K562 (cell line): ENCODE measurements at regions not wholly inside any gene's neighbourhood (a gene's known extent, or its start where the extent isn't known, plus 50 kb on each side); places are given as distances from the start of the nearest gene placed in this dataset.
"Not testable (repeated sequence)": the region's sequence is repeated elsewhere in the genome, so short reads cannot be mapped to it uniquely, and the experiment has no call there.

Experiments
- ATAC-seq: fragments of 200-7000 bp; cut with Tn5 transposase; 3 replicates; pipeline ENCODE4 v1.9.1; 2020; ENCODE audit warnings: moderate library complexity
- BruUV-seq: library from RNA; stranded (reverse); fragments of 400-500 nt; replicated peaks from 2 replicates; lab custom pipeline; 2021; lab: Mats Ljungman, UMichigan
- CTCF ChIA-PET: fragments of 300-600 bp; formaldehyde crosslinking; extraction: SDS; loops from one replicate; lab custom pipeline; 2021; ENCODE audit warnings: low intra/inter-chr PET ratio; lab: Yijun Ruan, JAX
- POLR2A ChIA-PET: fragments of 300-600, 350-650 bp; sonication (Branson Sonifier 250); formaldehyde crosslinking; extraction: SDS; loops from one replicate; lab custom pipeline; 2021; ENCODE audit warnings: antibody characterized with exemption, inconsistent platforms; lab: Yijun Ruan, JAX
- DNase-seq, 4 experiments: peaks; one replicate each; pipeline versions ENCODE4 v3.0.0 to v3.0.0-alpha.2; 2011 to 2018; ENCODE audit warnings: low spot score in 3 of 4, mixed read lengths in 3 of 4; ENCODE audit errors: extremely low read depth in 1 of 4
- FAIRE-seq: peaks from 2 replicates; lab custom pipeline; 2011; peaks lifted over from hg19 to GRCh38; lab: Jason Lieb, UNC
- H2AFZ ChIP-seq: 2 replicates; pipeline ENCODE4 v1.6.0; 2011; ENCODE audit warnings: low read depth, low read length, control low read depth, inconsistent platforms
- H3K27ac ChIP-seq: fragments of 200-600 bp; 3 replicates; pipeline ENCODE4 v1.8.0; 2011; ENCODE audit warnings: low read depth, mild to moderate bottlenecking, control low read depth, inconsistent platforms, low read length, moderate library complexity, mixed read lengths; ENCODE audit errors: extremely low read depth
- H3K27me3 ChIP-seq, 2 experiments: fragments of 300-600 bp in 1 of 2; 2 replicates in 1 of 2; 3 replicates in 1 of 2; pipeline versions ENCODE4 v1.6.0 to v1.8.0; 2011; ENCODE audit warnings: inconsistent platforms in 2 of 2, low read length in 2 of 2, mild to moderate bottlenecking in 1 of 2, mixed read lengths in 1 of 2, moderate library complexity in 1 of 2; ENCODE audit not compliant: control insufficient read depth in 2 of 2, insufficient read depth in 2 of 2
- H3K36me3 ChIP-seq: fragments of 300-600 bp; 3 replicates; pipeline ENCODE4 v1.8.0; 2011; ENCODE audit warnings: mild to moderate bottlenecking, low read length, inconsistent platforms; ENCODE audit not compliant: control insufficient read depth, insufficient read depth
- H3K4me1 ChIP-seq, 2 experiments: fragments of 200-600 bp in 1 of 2; replicated peaks in 1 of 2; 2 replicates in 1 of 2; 3 replicates in 1 of 2; pipeline versions ENCODE4 v1.5.1 to v1.8.0; 2011; ENCODE audit warnings: inconsistent platforms in 2 of 2, low read length in 2 of 2, mild to moderate bottlenecking in 1 of 2, mixed read lengths in 1 of 2, moderate library complexity in 1 of 2; ENCODE audit not compliant: control insufficient read depth in 2 of 2, insufficient read depth in 2 of 2
- H3K4me2 ChIP-seq: 2 replicates; pipeline ENCODE4 v1.6.1; 2011; ENCODE audit warnings: low read length, control low read depth, inconsistent platforms, mixed read lengths; ENCODE audit not compliant: insufficient read depth
- H3K4me3 ChIP-seq: fragments of 200-600 bp; sonication (generic), shearing (Covaris generic); 2 replicates; pipeline ENCODE4 v1.5.1; 2016; ENCODE audit warnings: control low read depth, inconsistent platforms
- H3K79me2 ChIP-seq: fragments of 200-600 bp; 3 replicates; pipeline ENCODE4 v1.8.0; 2011; ENCODE audit warnings: low read length, inconsistent platforms; ENCODE audit not compliant: control insufficient read depth, insufficient read depth
- H3K9ac ChIP-seq, 2 experiments: 2 replicates each; pipeline versions ENCODE4 v1.6.0 to v1.6.1; 2011; ENCODE audit warnings: low read depth in 2 of 2, low read length in 2 of 2, control low read depth in 1 of 2, inconsistent platforms in 1 of 2, mild to moderate bottlenecking in 1 of 2, mixed read lengths in 1 of 2; ENCODE audit not compliant: insufficient read depth in 1 of 2
- H3K9me1 ChIP-seq: one replicate; pipeline ENCODE4 v1.6.0; 2011; ENCODE audit warnings: inconsistent platforms, mild to moderate bottlenecking, low read length, moderate library complexity; ENCODE audit not compliant: control insufficient read depth, insufficient read depth
- H3K9me3 ChIP-seq: replicated peaks from 2 replicates; pipeline ENCODE4 v1.5.1; 2011; ENCODE audit warnings: low read depth, low read length, inconsistent platforms; ENCODE audit not compliant: control insufficient read depth, insufficient read depth
- H4K20me1 ChIP-seq: replicated peaks from 2 replicates; pipeline ENCODE4 v1.6.1; 2011; ENCODE audit warnings: low read length, inconsistent platforms, mixed read lengths; ENCODE audit not compliant: control insufficient read depth, insufficient read depth
- CTCF ChIP-seq, 3 experiments: IDR thresholded peaks in 2 of 3; conservative IDR thresholded peaks in 1 of 3; 2 replicates each; pipeline ENCODE4 v1.5.1; 2011 to 2012; ENCODE audit warnings: low read length in 3 of 3, mild to moderate bottlenecking in 3 of 3, control low read depth in 2 of 3, improper control_type of control experiment in 1 of 3, inconsistent platforms in 1 of 3, low read depth in 1 of 3, mixed read lengths in 1 of 3, moderate library complexity in 1 of 3; ENCODE audit not compliant: insufficient read depth in 2 of 3
- RAD21 ChIP-seq, 2 experiments: fragments of 250-450 bp in 1 of 2; fragments of 450-650 bp in 1 of 2; sonication (Bioruptor Pico) in 1 of 2; formaldehyde crosslinking in 1 of 2; IDR thresholded peaks in 1 of 2; conservative IDR thresholded peaks in 1 of 2; 2 replicates each; pipeline versions ENCODE4 v1.4.0 to v1.8.0; 2020 to 2022; ENCODE audit warnings: mild to moderate bottlenecking in 2 of 2, moderate library complexity in 1 of 2
- SMC3 ChIP-seq: conservative IDR thresholded peaks from 2 replicates; pipeline ENCODE4 v1.6.1; 2011; ENCODE audit warnings: low read depth, low read length, improper control_type of control experiment; ENCODE audit not compliant: insufficient read depth
- ZNF766 ChIP-seq: fragments of 200-800 bp; sonication (Bioruptor generic); conservative IDR thresholded peaks from 2 replicates; pipeline ENCODE4 v1.6.1; 2016; ENCODE audit warnings: missing genetic modification characterization, missing compliant biosample characterization
- WGBS: fragments of 100-300 bp; shearing (Covaris generic); methylation state at CpG from one replicate; pipeline ENCODE4 v1.1.6; 2016; ENCODE audit warnings: low coverage, mixed read lengths; ENCODE audit not compliant: insufficient coverage; ENCODE audit errors: missing lambda C conversion rate; 5-methylcytosine and 5-hydroxymethylcytosine counted together
- in situ Hi-C: fragments of 300-500 bp; cut with MboI; formaldehyde crosslinking; loops from 4 replicates; pipeline ENCODE4 v1.15.0; 2018; ENCODE audit warnings: inconsistent platforms, mixed read lengths
- intact Hi-C: fragments of 100-400 bp; cut with micrococcal nuclease; formaldehyde crosslinking; loops from 2 replicates; pipeline ENCODE4 v1.14.2; 2022

GRCh38 chr14:106253995-106254394, 727.6 kb downstream of the TMEM121 start:
- H3K9ac ChIP-seq, H3K9me3 ChIP-seq, H3K27ac ChIP-seq, POLR2A ChIA-PET, intact Hi-C loops, ATAC-seq, H3K4me2 ChIP-seq, DNase-seq, CTCF ChIA-PET, BruUV-seq, in situ Hi-C loops, H4K20me1 ChIP-seq, H3K27me3 ChIP-seq, H2AFZ ChIP-seq, H3K4me1 ChIP-seq, H3K4me3 ChIP-seq, H3K36me3 ChIP-seq, H3K9me1 ChIP-seq, FAIRE-seq, H3K79me2 ChIP-seq: not testable (repeated sequence)
- WGBS = 0% methylated on average over 4 of the region's 5 CpGs

GRCh38 chr14:106257569-106257994, 731.2 kb downstream of the TMEM121 start:
- H3K9me1 ChIP-seq, H3K9me3 ChIP-seq, intact Hi-C loops, H3K27ac ChIP-seq, H3K79me2 ChIP-seq, H3K4me3 ChIP-seq, H2AFZ ChIP-seq, H3K4me1 ChIP-seq, H3K4me2 ChIP-seq, H3K27me3 ChIP-seq, H3K9ac ChIP-seq, FAIRE-seq, in situ Hi-C loops, H4K20me1 ChIP-seq, BruUV-seq, H3K36me3 ChIP-seq, POLR2A ChIA-PET, CTCF ChIA-PET: not testable (repeated sequence)
- WGBS = 0% methylated on average over 6 of the region's 16 CpGs
- ATAC-seq (peak; percentile 65), DNase-seq (peak; percentile 29 to 57 (median 32))
- TF ChIP-seq CTCF (IDR thresholded peaks at IDR 0.05 in 2 of 3, conservative IDR thresholded peaks at IDR 0.05 in 1 of 3; ENCODE audit: insufficient read depth in 2 of 3, low read depth in 1 of 3, low read length in 3 of 3) (peak; percentile 50 to 71 (median 64)), RAD21 (CRISPR knock-in tag; conservative IDR thresholded peaks at IDR 0.05 in 1 of 2, IDR thresholded peaks at IDR 0.05 in 1 of 2) (peak in 1 of 2 experiments; percentile 17; a peak in 1 of 4 replicates), SMC3 (0 out of 2 replicates have a peak, but pooled peaks have one; percentile 21), ZNF766 (CRISPR knock-in tag) (peak; percentile 62; the same call in 1 of the 2 replicates)
